ENCODE measurements at regions not wholly inside any gene's neighbourhood (a gene's known extent, or its start where the extent isn't known, plus 50 kb on each side); places are given as distances from the start of the nearest gene placed in this dataset.

DNA sequence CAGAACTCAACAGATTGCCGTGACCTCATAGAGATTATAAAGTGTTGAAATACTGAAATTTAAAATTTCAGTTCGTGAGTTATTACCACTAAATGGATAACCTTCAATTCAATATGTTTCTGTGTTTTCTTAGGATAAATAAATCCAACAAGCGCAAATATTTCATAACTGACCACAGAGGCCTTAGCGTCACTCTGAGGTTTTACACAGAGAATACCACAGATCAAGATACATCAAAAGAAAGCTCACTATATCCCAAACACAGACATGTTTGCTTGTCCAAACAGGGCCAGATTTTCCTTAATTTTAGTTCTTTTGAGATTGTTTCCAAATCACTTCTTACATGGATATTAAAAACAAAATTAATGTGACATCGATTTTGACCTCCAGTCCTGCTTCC is 235.8 kb downstream of the EFNB2 start:
- DNase-seq (ENCODE audit: low spot score), result no peak

DNA sequence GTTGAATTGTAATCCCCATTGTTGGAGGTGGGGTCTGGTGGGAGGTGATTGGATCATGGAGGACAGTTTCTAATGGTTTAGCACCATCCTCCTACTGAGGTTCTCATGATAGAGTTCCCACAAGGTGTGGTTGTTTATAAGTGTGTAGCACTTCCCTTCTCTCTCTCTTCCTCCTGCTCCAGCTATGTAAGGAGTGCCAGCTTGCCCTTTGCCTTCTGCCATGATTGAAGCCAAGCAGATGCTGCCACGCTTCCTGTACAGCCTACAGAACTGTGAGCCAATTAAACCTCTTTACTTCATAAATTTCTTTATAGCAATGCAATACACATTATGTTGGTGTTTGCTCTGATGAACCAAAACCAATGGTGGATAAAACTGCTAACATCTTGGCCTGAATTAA is 238.2 kb downstream of the EFNB2 start:
- no peak for DNase-seq (ENCODE audit: low spot score)

DNA sequence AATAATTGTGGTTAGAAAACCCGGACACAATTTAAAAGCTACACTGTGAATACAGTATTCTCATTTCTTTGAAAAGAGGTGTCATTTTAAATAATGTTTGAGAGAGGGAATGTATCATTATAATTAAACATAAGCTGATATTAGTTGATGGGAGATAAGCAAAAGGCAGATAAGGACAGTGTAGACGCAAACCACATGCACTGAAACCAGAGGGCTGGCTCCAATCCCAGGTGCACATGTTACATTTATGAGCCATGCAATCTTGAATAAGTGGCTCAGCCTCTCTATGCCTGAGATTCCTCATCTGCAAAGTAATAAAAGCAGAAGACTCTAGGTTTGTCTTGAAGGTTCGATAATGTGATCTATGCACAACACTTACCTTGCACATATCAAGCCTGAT is 238.7 kb downstream of the EFNB2 start:
- no peak for DNase-seq (ENCODE audit: low spot score)

DNA sequence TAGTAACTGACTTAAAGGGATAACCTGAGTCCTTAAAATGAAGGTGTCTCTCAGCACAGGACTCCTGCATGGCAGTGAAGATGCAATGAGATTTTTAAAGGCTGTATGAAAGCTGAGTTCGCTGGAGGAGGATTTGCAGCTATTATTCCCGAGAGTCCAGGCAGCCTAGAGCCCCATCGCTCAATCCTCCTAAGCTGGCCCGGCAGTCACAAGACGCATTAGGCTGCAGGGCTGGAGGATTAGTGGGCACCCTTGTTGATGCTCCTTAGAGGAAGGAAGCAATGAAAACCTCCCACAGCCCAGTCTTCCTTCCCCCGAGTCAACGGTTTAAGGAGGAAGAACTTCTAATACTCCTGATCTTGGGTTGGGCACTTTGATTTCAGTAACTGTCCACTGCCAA is 239.5 kb downstream of the EFNB2 start:
- no peak for DNase-seq (ENCODE audit: low spot score)

DNA sequence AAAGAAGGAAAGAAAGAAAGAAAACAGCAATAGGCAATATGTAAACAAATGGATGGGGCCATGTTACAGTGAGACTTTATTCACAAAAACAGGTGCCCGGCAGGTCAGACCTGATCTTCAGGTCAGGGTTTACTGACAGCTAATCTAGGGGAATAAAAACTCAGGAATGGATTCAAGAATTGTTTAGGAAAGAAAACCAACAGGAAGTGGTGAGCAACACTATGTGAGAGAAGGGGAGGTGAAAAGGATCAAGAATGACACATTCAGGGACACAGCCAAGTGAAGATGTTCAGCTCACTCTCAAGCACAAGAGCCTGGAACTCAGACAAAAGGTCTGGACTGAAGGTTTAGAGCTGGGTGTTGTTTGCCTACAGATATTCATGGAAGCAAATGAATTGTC is 244.5 kb downstream of the EFNB2 start:
- no peak for DNase-seq (ENCODE audit: low spot score)

DNA sequence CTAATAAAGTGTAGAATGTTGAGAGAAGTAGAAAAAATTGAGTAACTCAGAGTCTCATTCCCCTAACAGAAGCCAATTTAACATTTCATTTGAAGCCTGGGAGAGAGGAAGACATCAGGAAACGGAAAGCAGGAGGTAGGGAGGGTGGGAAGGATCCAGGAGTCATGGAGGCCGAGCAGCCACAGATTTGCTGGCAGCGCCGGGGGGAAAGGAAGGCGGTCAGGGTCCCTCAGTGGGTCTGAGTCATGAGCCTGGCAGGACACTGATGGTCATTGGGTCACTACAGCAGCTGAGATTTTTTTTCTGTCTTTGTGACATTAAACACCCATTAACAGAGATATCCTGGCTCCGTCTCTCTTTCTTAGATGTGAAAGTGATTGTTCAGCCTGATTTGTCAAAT is 248.1 kb downstream of the EFNB2 start:
- no peak for DNase-seq (ENCODE audit: low spot score)

DNA sequence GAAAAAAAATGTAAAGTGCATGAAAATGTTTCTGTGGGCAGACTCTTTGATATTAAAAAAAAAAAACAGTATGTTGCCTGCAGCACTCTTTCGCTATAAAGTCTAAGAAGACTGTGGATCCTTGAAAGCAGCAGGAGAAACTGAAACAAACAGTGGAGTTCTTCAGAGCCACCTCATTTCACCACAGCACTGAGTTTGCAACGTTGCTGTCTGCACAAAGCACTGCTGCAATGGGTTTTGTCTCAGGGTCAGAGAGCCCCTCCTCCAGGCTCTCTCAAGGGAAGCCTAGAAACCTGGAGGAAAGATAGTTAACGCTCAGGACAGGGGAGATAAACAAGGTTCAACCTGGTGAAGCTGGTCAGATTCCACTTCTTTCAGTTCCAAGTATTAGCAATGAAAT is 248.7 kb downstream of the EFNB2 start:
- DNase-seq (ENCODE audit: low spot score), result no peak

DNA sequence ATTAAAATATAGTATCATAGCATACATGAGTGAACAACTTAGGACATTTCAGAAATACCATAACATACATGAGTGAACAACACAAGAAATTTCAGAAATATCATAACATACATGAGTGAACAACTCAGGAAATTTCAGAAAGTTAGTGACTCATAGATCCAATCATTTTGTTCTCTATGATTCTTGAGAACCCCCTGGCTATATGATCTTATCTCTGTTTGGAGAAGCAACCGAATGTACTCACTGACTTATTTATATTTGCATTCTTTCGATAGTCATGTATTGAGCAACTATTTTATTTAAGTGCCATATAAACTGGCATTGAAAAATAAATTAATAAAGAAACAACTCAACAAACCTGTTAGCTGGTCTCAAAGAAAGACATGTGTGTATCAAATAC is 251.1 kb downstream of the EFNB2 start:
- DNase-seq (ENCODE audit: low spot score), result no peak

DNA sequence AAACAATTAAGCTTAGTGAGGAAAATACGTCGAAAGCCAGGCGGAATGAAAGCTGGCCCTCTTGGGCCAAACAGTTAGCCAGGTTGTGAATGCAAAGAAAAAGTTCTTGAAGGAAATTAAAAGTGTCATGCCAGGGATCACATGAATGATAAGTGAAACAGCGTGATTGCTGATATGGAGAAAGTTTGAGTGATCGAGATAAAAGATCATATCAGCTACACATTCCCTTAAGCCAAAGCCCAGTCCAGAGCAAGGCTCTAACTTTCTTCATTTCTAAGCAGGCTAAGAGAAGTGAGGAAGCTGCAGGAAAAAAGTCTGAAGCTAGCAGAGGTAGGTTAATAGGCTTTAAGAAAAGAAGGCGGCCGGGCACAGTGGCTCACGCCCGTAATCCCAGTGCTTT is 254.0 kb downstream of the EFNB2 start:
- DNase-seq (ENCODE audit: low spot score), result no peak

DNA sequence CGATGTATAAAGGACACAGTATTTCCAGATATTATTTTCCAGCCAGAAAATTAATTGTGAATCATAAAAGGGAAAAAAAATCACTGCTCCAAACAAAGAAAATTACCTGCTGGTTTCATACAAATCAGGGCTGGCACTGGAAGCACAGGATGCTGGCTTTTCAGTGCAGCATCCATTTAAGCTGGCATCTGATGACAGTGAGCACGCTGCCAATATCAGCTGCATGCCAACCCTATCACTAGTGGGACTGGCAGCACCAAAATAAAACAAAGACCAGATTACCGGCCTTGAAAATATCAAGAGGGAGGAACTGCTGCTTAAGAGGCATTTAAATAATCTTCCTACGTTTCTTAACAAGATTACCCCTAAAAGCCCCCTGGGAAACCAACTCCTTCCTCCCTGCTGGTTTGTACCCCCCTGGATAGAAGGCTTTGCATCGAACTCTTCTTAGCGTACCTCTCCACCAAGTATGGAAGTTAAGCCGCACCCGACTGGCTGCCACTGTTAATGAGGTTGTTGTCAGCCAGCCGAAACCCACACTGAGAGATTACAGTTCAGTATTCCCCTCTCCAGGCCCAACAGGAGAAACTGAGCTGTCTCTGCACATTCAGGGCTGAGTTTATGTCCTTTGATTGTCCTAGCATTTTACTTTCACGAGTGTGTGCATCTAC is 257.8 kb downstream of the EFNB2 start:
- peak; percentile 90 for DNase-seq (ENCODE audit: low spot score)

DNA sequence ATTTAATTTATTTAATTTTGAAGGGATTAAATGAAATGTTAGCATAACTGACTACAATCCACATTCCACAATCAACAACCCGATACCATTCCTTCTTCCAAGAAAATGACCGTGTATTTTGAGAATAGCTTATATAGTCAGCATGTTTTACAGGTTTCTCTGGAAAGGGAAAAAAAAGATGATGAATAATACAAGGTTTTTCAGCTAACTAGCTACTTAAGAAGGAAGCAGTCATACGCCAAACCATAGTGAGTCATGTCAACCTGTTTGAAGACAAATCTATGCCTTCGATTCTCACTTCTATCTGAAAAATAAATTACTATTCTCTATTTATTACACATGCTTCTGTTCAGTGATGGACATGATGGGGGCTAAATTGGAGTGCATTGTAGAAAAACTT is 258.6 kb downstream of the EFNB2 start:
- no peak for DNase-seq (ENCODE audit: low spot score)

DNA sequence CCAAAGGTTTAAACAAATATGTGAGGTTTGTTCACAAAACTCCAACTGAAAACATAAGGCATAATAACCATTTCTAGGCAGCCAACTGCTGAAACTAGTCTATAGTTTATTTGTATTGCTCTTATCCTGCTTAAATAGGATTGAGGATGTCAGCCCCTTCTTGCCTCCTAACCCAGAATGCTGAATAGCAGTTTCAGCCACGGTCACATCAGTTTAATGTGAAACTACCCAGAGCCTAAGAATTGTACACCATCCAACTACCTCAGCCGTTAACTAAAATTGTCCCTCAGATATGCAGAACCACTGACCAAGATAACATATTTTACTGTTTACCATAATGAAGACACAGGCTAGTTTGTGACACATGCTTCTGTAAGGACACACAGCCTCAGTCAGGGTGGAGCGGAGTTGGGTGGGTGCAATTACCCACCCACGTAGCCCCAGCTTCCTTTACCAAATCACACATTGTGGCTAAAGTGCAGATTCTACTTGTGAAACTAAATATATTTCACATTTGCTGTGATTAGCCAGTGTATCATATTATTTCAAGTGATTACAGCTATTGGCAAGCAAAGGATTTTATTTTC is 259.9 kb downstream of the EFNB2 start:
- no peak for DNase-seq (ENCODE audit: low spot score)

DNA sequence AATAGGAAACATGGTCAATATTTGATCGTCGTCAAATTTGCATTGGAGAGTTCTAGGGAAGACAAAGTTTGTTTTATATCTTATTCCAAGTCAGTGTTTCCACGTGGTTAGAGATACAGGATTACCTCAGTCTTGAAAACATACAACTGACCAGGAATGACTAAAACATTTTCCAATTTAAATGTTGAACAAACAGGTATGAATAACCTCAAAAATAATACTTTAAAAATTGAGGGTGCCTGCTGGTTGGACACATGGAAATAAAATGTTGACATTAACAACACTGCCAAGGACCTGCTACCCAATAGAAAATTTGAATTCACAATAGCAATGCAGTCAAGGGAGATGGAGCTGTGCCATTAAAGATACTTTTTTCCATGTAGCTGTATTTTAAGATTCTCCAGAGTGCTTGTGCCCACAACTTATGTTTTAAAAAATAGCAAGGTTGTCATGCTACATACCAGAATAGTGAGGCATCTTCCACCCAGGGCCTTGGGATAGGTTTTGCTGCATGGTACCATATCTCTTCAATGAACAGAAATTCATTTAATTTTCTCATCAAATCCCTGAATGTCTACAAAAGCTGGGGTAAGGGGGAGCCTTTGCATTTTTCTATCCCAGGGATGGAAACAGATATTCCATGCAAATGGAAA is 260.8 kb downstream of the EFNB2 start:
- DNase-seq (ENCODE audit: low spot score), result no peak

DNA sequence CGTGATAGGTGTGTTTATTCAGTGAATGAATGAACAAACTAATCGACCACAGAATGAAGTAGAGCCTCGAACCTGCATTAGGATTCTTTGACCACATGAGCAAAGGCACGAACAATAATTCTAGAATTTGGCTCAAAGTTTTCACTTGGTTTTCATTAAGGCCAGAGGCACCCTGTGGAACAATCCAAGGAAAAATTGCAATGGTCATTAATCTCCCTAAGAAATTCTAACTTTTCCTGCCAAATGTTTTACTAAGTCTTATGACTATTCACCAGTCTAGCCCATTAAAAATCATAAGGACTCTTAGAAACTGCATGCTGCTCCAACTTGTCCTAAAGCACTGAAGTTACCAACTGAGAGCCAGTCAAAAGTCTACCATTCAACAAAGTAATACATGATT is 271.7 kb downstream of the EFNB2 start:
- DNase-seq (ENCODE audit: low spot score), result no peak

DNA sequence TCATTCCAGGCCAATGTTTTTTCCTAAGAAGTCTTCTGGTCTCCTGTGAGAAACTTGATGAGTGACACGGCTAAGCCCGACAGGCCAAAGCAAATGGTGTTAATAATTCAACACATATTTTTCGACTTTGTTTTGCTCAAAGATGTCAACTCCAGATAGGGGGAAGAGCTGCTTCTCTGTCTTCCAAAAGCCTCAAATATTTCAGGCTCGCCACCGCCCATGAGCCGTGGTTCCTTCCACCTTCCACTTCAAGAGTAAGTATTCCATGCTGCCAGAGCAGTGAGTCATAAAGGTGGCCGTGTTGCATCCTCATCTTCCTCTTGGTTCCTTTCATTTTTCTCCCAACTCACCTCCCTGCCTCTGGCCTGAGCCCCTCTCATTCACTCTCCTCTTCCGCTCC is 272.6 kb downstream of the EFNB2 start:
- DNase-seq (ENCODE audit: low spot score), result no peak

DNA sequence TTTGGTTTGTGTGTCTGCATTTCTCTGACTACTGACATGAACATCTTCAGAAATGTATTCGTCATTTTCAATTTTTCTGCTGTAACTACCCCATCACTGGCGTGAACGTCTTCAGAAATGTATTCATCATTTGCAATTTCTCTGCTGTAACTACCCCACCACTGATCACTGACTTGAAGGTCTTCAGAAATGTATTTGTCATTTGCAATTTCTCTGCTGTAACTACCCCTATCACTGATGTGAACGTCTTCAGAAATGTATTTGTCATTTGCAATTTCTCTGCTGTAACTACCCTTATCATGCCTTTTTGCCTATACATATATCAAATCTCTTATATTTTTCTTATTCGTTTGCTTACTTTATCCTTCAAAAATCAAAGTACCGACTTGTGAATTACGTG is 274.0 kb downstream of the EFNB2 start:
- DNase-seq (ENCODE audit: low spot score), result no peak

DNA sequence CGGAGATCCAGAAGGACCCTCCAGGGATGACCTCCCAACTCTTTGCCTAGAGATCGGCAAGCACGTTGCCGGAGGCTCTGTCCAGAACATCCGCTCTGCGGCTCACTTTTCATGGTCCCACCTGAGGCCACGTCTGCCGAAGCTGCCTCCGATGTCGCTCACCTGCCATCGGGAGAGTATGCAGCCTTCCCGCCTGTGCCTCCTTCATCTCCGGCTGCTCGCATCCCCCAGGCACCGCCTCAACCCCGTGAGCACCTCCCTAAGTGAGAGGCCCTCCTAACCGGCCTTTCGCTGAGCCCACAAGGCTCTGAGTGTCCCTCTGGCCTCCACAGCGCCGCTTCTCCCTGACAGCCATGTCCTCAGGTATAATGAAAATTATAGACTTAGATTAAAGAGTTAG is 275.1 kb downstream of the EFNB2 start:
- DNase-seq (ENCODE audit: low spot score), result no peak

DNA sequence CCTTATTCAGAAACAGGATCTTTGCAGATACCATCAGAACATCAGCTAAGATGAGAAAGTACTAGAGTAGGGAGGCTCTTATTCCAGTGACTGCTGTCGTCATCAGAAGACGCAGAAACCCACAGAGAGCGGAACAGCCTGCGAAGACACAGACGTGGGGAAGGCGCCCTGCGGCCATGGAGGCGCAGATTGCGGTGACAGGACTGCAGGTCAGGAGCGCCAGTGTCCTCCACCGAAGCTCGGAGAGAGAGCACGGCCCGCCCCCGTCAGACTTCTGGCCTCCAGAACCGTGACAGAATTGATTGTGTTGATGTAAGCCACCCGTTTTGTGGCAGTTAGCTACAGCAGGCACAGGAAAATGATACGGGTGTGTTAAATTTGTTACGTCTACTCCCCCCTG is 275.5 kb downstream of the EFNB2 start:
- no peak for DNase-seq (ENCODE audit: low spot score)

DNA sequence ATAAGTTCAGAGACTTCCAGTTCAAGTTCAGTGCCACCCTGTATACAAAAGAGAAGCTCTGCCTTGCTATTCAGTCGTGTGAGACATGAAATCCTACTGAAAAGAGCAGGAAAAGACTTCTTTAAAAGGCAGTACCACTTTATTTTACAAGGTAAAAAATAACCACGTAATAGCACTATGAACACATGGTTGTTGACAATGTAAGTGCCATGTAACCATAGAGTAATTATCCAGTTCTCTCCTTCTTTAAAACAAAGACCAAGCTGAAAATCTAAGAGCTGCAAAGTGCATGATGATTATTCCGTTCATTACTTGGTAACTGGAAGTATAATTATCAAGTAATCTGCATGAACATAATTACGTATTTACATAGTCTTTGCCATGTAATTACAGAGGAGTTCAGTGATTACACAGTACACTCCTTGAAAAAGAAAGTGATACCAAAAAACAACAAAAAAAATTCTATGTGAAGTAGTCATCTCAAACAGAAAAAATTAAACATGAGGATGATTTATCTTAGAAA is 288.7 kb downstream of the EFNB2 start:
- no peak for DNase-seq (ENCODE audit: low spot score)

DNA sequence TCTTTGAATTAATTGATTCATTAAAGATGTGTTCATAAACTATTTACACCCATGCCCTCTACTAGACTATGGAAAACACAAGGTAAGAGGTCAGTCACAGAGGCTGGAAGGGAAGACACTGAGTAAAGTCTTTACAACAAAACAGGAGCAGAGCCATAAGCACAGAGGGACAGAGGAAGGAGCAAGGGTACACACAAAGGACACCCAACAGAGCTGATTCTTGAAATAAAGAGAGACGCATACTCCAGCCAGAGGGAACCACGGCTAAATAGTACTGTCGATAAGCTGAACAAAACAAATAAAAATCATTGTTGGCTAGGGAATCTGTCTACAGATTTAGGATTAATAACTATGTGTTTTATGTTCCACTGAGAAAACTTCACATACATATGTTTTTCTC is 289.2 kb downstream of the EFNB2 start:
- DNase-seq (ENCODE audit: low spot score), result no peak

DNA sequence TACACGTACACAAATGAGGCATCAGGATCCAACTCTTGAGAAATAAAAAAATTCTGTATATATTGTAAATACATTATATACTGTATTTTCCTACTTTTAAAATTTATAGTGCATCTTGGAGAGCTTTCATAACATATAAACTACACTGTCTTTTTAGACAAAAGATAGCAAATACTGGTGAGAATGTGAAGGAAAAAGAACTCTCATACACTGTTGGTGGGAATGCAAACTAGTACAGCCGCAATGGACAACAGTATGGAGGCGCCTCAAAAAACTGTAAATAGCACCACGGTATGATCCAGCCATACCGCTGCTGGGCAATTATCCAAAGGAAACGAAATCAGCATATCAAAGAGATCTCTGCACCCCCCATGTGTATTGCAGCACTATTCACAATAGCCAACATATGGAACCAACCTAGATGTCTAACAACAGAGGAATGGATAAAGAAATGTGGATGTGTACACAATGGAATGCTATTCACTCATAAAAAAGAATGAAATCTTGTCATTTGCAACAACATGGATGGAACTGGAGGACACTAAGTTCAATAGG is 292.4 kb downstream of the EFNB2 start:
- no peak for DNase-seq (ENCODE audit: low spot score)

DNA sequence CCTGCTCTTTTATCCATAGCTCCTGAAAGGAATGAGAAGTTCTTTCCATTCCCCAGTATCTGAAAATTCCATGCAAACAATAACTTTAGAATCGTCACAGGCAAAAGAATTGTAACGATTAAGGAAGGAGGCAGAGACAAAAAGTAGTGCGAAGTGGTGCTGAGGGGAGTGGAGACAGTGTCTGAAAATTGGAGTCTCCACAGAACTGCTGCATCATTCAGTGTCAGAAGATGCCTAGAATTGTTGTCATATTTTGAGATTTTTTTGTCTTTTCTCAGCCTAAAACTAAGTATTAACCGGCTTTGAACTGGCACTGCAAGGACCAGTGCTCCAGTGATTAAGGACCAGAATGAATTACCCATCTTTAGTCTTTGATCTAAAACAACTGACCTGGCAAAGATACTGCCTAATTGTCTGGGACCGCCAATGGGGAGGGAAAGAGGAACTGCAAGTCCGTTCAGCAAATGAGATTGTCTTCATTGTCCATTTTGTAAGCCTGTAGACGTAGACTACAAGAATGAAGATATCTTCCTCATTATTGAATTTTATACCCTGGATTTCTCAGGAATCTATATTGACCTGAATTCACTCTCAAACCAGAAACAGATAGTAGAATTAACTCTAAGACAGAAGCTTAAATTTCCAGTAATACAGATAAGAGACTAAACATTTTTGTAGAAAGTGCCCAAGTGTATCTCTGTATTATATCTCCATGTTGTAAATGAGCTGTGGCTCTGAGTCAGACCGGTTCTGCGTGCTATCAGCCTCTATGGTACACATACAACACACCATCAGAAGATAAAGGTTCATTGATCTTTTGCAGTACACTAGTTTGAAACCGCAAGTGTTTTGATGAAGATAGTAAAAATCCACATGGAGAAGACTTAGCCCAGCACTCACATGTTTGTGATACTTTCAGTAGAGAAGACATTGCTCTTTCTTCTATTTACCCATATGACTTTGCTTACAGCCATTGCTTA is 293.2 kb downstream of the EFNB2 start:
- DNase-seq (ENCODE audit: low spot score), result no peak

Data from cerebellar cortex (tissue), 1 donor.